Skin of body (tissue), 1 donor: ENCODE measurements at regions not wholly inside any gene's neighbourhood (a gene's known extent, or its start where the extent isn't known, plus 50 kb on each side); places are given as distances from the start of the nearest gene placed in this dataset.
"Not testable (repeated sequence)": the region's sequence is repeated elsewhere in the genome, so short reads cannot be mapped to it uniquely, and the experiment has no call there.

Experiments used
- DNase-seq: peaks from one replicate; lab custom pipeline; 2025; lab: John Stamatoyannopoulos, UW

DNA sequence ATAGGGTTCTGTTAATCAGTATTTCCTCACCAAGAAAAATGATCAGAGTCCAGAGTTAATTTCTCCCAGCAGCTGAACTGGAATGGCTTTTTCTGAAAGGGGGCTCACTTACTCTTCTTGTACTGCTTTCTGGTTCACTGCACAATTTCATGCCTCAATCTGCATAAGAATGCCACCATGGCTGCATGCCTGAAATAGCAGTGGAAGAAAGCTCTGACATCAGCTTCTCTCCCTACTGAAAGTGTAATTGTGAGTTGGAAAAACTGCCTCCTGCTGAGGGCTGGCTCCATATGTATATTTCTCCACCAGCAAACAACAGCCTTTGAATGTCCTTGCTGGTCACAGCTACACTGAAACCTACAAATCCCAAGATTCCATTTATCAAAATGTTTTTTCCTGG, 1027.2 kb upstream of the GJE1 start:
- no peak for DNase-seq

DNA sequence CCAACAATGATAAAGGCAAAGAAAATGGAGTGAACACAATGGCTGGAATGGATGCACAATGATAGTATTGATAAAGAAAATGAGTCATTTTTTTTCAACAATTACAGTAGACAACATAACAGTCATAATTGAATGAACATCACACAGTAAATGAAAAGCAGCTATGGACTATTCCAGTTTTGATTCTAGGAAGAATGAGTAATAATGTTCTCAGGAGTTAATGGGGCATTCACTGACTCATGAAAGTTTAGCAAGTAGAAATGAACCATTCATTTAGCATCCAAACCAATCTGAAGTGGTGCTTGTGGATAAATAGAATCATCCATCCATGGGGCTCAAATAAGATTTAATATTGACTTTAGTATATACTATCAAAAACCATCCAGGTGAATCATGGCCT, 1029.5 kb upstream of the GJE1 start:
- no peak for DNase-seq

DNA sequence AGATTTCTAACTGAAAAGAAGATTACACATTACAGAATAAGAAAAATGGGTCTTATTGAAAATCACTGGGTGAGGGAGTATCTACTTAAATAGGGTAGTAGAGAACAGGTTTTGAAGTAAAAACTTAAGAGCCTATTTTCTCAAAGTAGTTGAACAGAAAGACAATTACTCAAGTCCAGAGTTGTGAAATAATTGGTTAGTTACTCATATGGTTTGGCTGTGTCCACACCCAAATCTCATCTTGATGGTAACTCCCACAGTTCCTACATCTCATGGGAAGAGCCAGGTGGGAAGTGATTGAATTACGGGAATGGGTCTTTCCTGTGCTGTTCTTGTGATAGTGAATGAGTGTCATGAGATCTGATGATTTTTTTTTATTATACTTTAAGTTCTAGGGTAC, 1035.3 kb upstream of the GJE1 start:
- no peak for DNase-seq

DNA sequence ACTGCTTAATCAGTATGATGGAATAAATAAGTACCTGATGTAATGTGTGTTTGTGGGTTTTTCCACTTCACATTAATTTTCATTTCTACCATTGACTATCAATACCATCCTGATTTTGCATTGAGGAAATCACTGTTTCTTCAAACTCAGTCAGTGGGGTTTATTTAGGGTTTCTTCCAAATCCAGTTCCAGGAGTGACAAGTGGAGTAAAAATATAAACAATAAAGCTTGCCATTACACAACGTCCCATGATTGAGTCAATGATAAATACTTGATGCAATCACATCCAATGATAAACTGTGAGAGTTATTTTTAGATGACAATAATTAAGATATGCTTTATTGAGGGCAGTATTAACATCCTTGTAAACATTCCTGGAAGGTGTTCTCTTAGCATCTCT, 1037.4 kb upstream of the GJE1 start:
- no peak for DNase-seq

DNA sequence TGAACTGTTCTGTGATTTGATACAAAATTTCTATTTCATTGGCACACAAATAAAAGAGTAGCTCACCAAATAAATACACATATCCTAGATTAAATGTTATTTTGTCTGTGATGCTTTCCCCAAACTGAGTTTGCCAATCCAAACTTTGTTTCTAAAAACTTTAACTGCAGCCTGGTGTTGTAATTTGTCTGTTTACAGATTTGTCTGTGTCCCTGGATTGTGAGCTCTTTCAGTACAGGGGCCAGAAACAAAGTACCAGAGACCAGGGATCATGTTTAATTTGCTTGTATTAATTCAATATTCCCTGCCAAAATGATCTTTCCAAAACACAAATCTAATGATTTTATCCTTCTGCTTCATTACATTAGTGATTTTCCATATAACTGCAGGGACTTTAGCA, 1044.6 kb upstream of the GJE1 start:
- DNase-seq, result no peak

DNA sequence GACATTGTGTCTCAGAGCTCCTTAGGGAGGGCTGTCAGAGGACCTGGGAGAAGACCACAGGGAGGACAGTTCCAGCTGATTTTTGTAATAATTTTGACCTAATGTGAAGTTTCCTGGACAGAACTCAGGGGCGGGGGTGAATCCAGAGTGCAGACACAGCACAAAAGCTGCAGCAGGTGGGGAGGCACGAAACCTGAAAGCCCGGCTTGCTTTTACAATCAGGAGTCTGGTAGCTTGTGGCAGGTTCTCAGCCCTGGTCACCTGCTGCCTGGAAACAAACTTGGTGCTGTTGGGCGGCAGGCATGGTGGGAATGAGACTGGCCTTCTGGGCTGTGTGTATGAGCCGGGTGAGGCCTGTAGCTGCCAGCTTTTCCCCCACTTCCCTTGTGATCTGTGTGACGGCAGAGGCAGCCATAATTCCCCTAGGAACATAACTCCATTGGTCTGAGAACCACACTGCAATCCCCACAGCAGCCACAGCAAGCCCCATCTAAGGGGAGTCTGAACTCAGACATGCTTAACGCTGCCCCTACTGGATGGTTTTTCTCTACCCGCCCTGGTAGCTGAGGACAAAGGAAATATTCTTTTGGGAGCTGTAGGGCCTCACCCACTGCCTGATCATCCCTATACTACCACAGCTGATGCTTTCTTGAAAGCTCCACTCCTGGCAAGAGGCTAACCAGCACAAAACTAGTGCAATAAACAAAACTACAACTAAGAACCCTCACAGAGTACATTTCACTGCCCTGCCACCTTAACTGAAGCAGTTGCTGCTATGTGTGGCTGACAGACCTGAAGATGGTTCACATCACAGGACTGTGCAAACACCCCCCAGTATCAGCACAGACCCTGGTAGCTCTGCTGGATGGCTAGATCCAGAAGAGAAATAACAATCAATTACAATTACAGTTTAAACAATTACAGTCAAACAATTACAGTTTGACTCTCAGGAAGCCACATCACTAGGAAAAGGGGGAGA, 1055.1 kb upstream of the GJE1 start:
- DNase-seq, result no peak

DNA sequence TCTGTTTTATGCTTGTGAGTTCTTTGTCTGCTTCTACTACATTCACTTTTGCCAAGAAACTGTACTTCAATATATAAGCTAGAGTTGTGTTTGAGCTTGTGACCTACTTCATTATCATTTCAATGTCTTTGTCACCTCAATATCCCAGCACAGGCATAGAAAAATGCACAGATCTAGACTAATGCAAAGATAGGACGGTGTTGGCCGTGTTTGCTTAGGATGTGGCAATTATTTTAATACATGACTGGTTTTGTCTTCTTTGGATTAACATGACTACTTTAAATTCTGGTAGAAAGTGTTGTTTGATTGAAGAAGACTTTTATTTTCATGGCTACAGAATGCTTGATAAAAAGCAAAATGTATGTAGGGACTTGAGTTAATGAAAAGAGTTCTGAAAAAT, 1075.0 kb upstream of the GJE1 start:
- DNase-seq, result no peak

DNA sequence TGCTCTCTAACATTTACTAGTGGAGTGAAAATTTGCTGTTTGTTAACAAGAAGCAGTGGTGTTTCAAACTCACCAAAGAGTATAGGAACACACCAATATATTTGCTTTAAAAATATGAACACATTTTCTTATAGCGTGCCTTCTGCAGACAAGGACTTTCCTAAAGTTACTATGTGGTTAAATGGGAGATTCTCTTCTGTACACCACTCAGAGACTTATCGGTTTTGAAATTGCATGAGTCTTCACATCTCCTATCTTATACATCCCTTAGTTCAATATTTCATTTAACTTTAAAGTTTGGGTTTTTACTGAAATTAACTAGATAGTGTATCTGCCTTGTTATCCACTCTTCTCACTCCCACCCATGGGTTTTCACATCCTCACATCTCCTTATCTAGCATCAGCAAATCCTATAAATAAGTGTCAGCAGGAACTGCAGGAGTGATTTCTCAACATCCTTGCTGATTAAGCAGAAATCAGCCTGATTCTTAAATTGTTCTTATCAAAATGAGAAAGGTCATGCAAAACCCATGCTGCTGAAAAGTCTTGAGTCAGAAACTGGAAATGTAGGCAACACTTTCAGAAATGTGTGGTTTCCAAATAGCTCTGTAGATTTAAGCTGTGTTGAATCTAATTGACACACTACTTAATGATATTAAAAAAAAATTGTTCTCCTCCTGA, 1075.6 kb upstream of the GJE1 start:
- no peak for DNase-seq

DNA sequence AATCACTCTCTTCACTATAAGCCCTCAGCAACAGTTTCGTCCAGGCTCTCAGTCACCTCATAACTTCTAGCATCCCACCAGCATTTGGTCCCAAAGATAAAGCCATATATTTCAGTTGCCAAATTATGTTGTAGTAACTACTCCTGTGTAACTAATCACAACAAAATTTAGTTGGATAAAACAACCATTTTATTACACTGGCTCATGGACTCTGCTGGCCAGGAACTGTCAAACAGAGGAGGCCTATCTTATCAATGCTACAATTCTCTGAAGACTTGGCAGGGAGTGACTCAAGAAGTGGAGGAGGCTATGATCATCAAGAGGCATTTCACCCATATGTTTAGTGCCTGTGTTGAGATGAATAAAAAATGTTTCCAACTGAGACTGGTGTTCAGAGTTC, 1082.3 kb upstream of the GJE1 start:
- no peak for DNase-seq

DNA sequence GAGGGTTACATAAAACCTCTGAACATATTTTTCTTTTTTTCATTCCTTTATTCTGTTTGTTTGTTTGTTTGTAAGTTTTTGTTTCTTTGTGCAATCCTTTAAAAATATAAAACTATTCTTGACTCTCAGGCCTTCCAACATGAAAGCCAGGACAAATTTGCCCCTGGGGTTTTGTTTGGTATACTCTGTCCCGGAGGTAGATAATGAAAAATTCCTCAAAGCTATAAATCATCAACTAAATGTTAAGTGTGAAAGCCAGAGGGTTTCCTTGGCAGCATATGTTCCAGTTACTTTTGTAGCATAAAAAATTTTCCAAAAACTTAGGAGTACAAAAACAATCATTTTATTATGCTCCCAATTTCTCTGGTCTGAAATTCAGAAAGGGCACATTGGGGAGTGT, 1084.3 kb upstream of the GJE1 start:
- DNase-seq, result no peak

DNA sequence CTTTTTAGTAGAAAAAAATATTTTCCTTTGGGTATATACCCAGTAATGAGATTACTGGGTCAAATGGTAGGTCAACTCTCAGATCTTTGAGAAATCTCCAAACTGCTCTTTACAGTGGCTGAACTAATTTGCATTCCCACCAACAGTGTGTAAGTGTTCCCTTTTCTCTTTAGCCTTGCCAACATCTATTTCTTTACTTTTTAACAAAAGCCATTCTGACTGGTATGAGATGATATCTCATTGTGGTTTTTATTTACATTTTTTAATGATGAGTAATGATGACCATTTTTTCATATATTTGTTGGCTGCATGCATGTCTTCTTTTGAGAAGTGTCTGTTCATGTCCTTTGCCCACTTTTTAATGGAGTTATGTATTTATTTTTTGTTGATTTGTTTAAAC, 1086.2 kb upstream of the GJE1 start:
- DNase-seq, result not testable (repeated sequence)

DNA sequence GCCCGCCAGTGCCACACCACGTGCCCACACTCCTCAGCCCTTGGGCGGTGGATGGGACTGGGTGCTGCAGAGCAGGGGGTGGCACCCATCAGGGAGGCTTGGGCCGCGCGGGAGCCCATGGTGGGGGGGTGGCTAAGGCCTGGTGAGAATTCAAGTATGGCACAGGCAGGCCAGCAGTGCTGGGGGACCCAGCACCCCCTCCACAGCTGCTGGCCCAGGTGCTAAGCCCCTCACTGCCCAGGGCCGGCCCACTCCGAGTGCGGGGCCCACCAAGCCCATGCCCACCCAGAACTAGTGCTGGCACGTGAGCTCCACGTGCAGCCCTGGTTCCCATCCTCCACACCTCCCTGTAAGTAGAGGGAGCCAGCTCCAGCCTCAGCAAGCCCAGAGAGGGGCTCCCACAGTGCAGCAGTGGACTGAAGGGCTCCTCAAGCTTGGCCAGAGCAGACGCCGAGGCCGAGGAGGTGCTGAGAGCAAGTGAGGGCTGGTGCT, 1091.1 kb upstream of the GJE1 start:
- no peak for DNase-seq

DNA sequence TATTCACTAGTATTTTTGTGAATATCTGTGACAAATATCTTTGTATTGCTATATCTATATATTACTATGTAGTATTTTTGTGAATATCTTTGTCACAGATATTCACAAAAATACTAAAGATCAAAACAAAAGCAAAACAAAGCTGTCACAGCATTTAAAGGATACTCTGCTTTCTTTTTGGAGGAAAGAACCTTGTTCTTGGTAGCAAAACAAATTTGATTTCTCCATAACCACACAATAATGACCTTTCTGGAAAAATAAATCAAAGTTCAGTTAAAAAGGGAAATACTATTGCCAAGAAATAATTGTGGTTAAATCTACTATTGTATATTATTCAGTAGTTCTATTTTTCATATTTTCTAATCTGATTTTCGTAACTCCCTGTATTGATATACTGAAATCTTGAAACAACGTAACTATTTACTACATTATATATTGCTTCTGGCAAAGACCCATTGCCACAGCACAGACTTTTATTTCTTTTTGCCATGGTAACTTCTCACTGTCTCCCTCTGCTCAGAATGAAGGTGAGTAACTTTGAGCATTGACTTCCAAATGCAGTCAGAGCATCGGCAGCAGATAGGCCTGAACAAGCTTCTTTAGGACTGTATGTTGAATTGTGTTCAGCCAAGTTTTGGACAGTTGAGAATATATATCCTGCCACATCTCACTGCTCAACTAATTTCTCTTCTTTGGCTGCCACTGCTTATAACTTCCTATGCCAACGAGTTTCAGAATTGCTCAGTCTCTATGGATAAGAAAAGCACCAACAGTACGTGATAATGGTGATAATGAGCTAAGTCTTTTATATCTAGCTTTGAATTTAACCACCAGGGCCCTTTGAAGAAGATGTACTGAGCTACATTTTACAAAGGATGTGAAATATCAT, 1097.2 kb upstream of the GJE1 start:
- DNase-seq, result no peak

DNA sequence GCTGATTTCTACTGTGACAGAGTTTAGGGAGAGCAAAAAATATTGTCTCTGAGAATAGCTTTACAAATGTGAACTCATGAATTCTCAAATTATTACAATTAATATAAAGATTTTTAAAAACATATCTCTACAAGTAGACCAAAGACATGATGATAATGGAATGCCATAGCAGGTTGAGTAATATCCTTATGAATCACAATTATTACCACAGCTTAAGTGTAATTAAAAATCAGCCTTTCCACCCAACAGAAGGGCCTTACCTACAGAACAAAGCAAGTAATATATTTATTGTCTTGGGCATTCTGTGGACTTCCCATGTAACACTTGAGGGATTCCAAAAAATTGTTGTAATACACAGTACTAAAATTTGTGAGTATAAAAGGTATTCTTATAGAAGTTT, 1099.6 kb upstream of the GJE1 start:
- DNase-seq, result no peak

DNA sequence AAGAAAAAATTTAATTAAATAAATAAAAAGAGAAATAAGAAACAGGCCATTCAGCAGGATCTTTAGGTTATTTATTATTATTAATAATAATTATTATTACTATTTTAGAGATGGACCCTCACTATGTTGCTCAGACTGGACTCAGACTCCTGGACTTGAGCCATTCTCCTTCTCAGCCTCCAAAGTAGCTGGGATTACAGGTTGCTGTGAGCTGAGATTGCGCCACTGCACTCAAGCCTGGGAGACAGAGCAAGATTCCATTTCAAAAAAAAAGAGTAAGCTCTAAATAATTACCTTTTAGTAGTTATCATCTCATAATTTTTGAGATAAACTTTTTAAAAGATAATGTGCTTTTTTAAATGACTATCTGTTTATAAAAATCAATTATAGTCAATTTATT, 1102.8 kb upstream of the GJE1 start:
- DNase-seq, result no peak

DNA sequence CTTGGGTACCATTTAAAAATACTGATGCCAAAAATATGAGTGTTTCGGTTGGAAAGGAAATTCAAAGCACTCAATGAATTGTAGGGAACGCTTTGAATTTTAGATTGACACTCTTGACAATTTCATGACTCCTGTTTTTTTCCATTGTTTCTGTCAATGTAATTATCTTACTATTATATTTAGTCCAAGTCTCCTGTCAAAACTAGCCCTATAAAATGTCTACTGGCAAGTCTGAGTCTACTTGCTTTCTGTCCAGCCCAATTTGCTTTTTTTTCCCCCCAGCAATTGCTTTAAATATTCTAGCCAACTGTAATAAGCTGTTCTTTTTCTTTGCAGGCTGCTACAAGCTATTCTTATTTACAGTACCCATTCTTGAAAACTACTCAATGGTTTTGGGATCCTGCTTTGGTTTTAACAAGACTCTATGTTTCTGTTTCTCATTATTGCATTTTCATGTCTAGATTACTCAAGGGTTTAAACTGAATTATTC, 1103.9 kb upstream of the GJE1 start:
- no peak for DNase-seq

DNA sequence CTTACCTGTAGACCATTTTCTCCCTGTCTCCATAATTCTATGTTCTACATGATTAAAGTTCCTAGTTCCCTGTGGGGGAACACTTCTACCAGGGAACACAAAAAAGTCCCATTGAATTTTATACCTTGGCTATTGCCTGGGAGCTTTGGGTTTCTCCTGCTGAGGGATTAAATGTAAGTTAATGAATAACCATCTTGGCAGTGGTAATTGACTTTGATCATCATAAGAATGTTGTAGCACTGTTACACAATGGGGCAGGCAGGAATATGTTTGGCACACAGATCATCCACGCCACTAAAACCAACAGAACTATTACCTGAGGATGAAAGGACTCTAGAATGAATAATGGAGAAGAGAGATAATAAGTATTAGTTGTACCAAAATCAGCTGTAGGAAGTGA, 1106.2 kb upstream of the GJE1 start:
- no peak for DNase-seq

DNA sequence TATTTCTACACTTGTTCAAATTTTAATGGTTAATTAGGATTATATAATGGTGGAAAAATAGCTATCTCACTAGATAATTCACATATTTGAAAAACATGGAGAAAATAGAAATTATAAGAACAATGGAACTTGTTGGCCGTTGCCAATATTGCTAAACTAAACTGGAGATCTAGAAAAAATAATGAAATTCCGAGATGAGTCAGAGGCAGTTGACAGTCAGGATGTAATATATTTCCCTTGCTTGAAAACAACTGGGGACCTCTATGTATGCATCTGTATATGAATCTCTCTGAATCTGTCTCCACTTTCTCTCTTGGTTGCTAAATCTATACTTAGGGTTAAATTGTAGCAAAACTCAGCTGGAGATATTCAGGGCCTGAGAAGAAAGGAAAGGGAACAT, 1108.2 kb upstream of the GJE1 start:
- DNase-seq, result no peak

DNA sequence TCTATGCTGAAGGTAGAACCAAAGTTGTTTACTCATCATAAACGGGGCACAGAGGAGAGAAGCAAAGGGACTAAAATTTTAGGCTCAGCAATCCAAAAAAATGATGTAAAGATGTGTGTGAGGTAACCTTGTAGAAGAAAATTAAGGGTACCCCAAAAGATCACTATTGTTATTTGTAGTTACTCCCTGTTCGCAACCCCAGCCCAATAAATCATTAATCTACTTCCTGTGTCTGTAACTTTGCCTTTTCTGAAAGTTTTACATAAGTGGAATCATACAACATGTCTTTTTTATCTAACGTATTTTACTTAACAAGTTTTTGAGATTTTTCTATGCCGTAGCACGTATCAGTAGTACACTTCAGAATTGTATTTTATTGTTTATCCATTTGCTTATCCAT, 1114.8 kb upstream of the GJE1 start:
- no peak for DNase-seq

DNA sequence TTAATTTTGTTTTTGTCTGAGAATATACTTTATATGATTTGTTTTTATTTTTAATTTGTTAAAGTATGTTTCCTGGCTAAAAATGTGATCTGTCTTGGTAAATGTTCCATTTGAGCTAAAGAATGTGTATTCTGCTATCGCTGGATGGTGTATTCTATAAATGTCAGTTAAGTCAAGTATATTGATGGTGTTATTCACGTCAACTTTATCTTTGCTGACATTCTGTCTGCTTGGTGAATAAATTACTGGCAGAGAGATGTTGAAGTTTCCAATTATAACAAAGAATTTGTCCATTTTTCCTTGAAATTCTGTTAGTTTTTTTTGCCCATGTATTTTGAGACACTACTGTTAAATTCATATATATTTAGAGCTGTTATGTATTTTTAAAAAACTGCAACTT, 1131.8 kb upstream of the GJE1 start:
- DNase-seq, result no peak

DNA sequence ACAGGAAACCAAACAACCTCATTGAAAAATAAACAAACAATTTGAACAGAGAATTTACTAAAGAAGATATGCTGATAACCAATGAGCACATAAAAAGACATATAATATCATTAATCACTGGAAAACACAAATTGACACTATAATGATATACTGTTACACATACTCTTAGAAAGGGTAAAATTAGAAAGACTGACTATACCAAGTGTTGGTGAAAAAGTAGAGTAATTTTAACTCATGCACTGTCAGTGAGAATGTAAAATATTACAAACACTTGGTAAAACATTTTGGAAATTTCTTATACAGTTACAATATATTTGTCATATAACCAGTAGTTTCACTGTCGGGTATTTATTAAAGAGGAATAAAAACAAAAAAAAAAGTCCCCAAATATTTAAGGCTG, 1139.2 kb upstream of the GJE1 start:
- no peak for DNase-seq

DNA sequence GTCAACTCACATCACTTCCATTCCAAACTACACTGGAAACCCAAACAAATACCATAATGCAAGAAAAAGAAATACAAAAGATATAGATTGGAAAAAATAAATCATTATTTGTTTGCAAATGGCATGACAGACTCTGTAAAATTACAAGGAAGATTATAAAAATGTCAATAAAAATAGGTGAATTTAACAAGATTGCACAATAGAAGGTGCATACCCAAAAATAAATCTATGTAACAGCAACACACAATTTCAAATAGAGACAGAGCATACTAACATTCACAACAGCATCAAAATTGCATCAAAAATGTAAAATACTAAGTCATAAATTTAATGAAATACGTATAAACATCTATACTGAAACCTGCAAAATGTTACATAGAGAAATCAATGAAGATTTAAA, 1140.0 kb upstream of the GJE1 start:
- DNase-seq, result no peak
